ENCODE measurements at regions not wholly inside any gene's neighbourhood (a gene's known extent, or its start where the extent isn't known, plus 50 kb on each side); places are given as distances from the start of the nearest gene placed in this dataset.

GRCh38 chr2:41293491-41293890, 754.3 kb upstream of the PKDCC start:
- DNase-seq (ENCODE audit: low read depth) = no peak
- TF ChIP-seq CTCF (IDR thresholded peaks at IDR 0.05; ENCODE audit: insufficient read depth, low read depth, low read length) = no peak

GRCh38 chr2:41294331-41294730, 753.5 kb upstream of the PKDCC start:
- no peak for DNase-seq (ENCODE audit: low read depth)

More at GRCh38 chr2:41293491-41293890, 754.3 kb upstream of the PKDCC start:
- H3K4me3 ChIP-seq (ENCODE audit: low read depth, low read length) = no peak overlapping the region

DNA sequence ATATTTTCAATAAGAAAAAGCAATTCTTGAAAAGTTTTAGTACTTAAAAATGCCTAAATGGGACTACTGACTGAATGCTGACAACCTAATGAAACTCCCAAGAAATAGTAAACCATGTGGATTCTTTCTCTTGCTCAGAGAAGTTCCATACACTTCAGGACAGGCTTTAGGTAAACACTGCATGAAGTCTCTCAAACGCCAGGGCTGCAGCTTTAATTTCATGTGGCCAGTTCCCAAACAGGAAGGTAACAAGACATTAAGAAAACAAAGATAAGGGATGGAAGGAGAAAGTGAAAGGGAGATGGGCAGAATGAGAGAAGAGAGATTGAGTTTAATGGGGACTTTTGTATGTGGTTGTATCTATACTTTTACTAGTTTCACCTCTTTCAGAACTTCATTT, 734.7 kb upstream of the PKDCC start:
- no peak for TF ChIP-seq CTCF (IDR thresholded peaks at IDR 0.05; ENCODE audit: insufficient read depth, low read depth, low read length)
- no peak for DNase-seq (ENCODE audit: low read depth)
- no peak overlapping the region for H3K4me3 ChIP-seq (ENCODE audit: low read depth, low read length)

More at GRCh38 chr2:41294331-41294730, 753.5 kb upstream of the PKDCC start:
- no peak for TF ChIP-seq CTCF (IDR thresholded peaks at IDR 0.05; ENCODE audit: insufficient read depth, low read depth, low read length)
- no peak overlapping the region for H3K4me3 ChIP-seq (ENCODE audit: low read depth, low read length)

DNA sequence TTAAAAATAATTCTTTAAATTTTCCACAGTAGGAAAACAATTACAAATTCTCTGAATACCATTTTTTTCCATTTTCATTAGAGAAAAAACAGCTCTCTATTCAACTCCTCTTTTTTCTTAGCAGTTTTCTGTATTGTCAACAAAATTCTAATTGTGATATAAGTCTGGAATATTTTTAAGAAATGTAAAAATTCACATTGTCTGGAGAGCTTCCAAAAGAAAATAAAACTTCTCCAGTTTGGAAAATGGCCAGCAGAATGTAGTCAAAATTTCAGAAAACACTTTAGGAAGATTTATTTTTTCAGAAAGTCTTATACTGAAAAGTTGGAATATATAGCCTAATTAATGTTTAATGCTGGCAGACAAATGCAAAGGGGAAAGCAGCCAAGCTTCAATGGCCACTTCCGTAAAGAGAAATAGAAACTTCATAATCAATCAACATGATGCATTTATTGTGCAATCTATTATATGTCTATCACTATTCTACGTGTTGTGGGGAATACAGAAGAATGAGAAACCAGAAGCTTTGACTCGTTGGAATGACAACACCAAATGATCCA, 733.2 kb upstream of the PKDCC start:
- H3K4me3 ChIP-seq (ENCODE audit: low read depth, low read length) = no peak overlapping the region
- no peak for TF ChIP-seq CTCF (IDR thresholded peaks at IDR 0.05; ENCODE audit: insufficient read depth, low read depth, low read length)
- DNase-seq (ENCODE audit: low read depth) = no peak

GRCh38 chr2:41319437-41319836, 728.4 kb upstream of the PKDCC start:
- DNase-seq (ENCODE audit: low read depth) = no peak
- no peak overlapping the region for H3K4me3 ChIP-seq (ENCODE audit: low read depth, low read length)
- no peak for TF ChIP-seq CTCF (IDR thresholded peaks at IDR 0.05; ENCODE audit: insufficient read depth, low read depth, low read length)

DNA sequence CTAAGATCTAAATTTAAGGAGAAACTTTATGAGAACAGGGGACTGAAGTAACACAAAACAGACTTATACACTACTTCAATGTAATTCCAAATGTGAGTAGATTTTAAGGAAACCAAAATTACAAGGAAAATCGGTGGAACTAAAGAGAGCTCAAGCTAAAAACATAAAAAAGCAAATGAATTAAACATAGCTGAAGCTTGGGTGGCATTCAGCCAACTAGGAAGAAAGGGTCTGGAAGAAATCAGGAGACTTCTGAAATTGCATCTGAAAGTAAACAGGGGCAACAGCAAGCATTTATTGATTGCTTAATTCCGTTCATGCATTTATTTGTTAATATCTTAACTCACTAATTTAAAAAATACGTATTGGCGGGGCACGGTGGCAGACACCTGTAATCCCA, 727.3 kb upstream of the PKDCC start:
- H3K4me3 ChIP-seq (ENCODE audit: low read depth, low read length) = no peak overlapping the region
- no peak for DNase-seq (ENCODE audit: low read depth)
- TF ChIP-seq CTCF (IDR thresholded peaks at IDR 0.05; ENCODE audit: insufficient read depth, low read depth, low read length) = no peak

- DNase-seq (ENCODE audit: low read depth) = no peak
- TF ChIP-seq CTCF (IDR thresholded peaks at IDR 0.05; ENCODE audit: insufficient read depth, low read depth, low read length) = no peak
- no peak overlapping the region for H3K4me3 ChIP-seq (ENCODE audit: low read depth, low read length)
Observed at GRCh38 chr2:41321351-41321750, 726.5 kb upstream of the PKDCC start.

Measured in fibroblast of villous mesenchyme (primary cell).